Ascending aorta (tissue), 2 donors: ENCODE measurements at regions not wholly inside any gene's neighbourhood (a gene's known extent, or its start where the extent isn't known, plus 50 kb on each side); places are given as distances from the start of the nearest gene placed in this dataset.

Source experiments
- DNase-seq, 2 donors: peaks; one replicate each; pipeline ENCODE4 v3.0.0-alpha.2; 2019; ENCODE audit warnings: low spot score in 2 of 2
- H3K27ac ChIP-seq, 2 donors: fragments of 200-600 bp; sonication (generic); one replicate each; pipeline ENCODE4 v1.5.1; 2016 to 2017; ENCODE audit warnings: mild to moderate bottlenecking in 1 of 2
- H3K27me3 ChIP-seq: fragments of 200-600 bp; sonication (generic); one replicate; pipeline ENCODE4 v1.5.1; 2017
- H3K36me3 ChIP-seq, 2 donors: fragments of 200-600 bp; sonication (generic); one replicate each; pipeline ENCODE4 v1.5.1; 2016
- H3K4me1 ChIP-seq, 2 donors: fragments of 200-600 bp; sonication (generic); one replicate each; pipeline ENCODE4 v1.5.1; 2016 to 2017; ENCODE audit warnings: mild to moderate bottlenecking in 1 of 2
- H3K4me3 ChIP-seq, 2 donors: fragments of 200-600 bp; sonication (generic); one replicate each; pipeline ENCODE4 v1.5.1; 2016 to 2017; ENCODE audit warnings: mild to moderate bottlenecking in 1 of 2
- H3K9me3 ChIP-seq, 2 donors: fragments of 200-600 bp; sonication (generic); one replicate each; pipeline ENCODE4 v1.5.1; 2016
- CTCF ChIP-seq, 3 experiments: fragments of 200-600 bp in 2 of 3; fragments of 450-650 bp in 1 of 3; sonication (generic) in 2 of 3; IDR thresholded peaks; one replicate each; pipeline ENCODE4 v1.5.1; 2016 to 2019; ENCODE audit warnings: antibody characterized with exemption in 3 of 3, mild to moderate bottlenecking in 1 of 3, moderate library complexity in 1 of 3
- intact Hi-C: fragments of 100-400 bp; cut with DNase I; formaldehyde crosslinking; loops from one replicate; pipeline ENCODE4 v1.15.1; 2023

GRCh38 chr5:29769474-29769873 is 1424.0 kb upstream of the CDH6 start:
- Histone ChIP-seq H3K9me3 (no peaks in the 10 kb centered on the region), H3K36me3 (no peaks in the 10 kb centered on the region), H3K4me1 (no peaks in the 10 kb centered on the region), H3K27me3 (no peaks in the 10 kb centered on the region), H3K27ac (no peak overlapping the region), H3K4me3 (no peak overlapping the region)
- no peak for DNase-seq
- intact Hi-C loops, result no loop called here
- no peak for TF ChIP-seq CTCF (IDR thresholded peaks at IDR 0.05)

- no peak for TF ChIP-seq CTCF (IDR thresholded peaks at IDR 0.05)
- intact Hi-C loops, result no loop called here
These were observed 1434.5 kb upstream of the CDH6 start for GRCh38 chr5:29758986-29759421.

GRCh38 chr5:29750453-29750852 is 1443.0 kb upstream of the CDH6 start:
- intact Hi-C loops, result no loop called here
- no peaks in the 10 kb centered on the region for H3K27me3 ChIP-seq
- TF ChIP-seq CTCF (IDR thresholded peaks at IDR 0.05), result no peak
- H3K4me3 ChIP-seq, result no peak overlapping the region
- H3K27ac ChIP-seq, result no peak overlapping the region
- H3K9me3 ChIP-seq, result peaks cover 0 to 6% of the 10 kb centered on the region in 2 donors
- H3K36me3 ChIP-seq, result no peaks in the 10 kb centered on the region
- no peak for DNase-seq
- H3K4me1 ChIP-seq, result no peaks in the 10 kb centered on the region

More at GRCh38 chr5:29758986-29759421, 1434.5 kb upstream of the CDH6 start:
- Histone ChIP-seq H3K4me1 (no peaks in the 10 kb centered on the region), H3K4me3 (no peak overlapping the region), H3K27me3 (no peaks in the 10 kb centered on the region), H3K36me3 (no peaks in the 10 kb centered on the region), H3K27ac (no peak overlapping the region), H3K9me3 (peaks cover 0 to 6% of the 10 kb centered on the region in 2 donors)
- no peak for DNase-seq

GRCh38 chr5:29744618-29745017 is 1448.9 kb upstream of the CDH6 start:
- TF ChIP-seq CTCF (IDR thresholded peaks at IDR 0.05), result no peak
- no peaks in the 10 kb centered on the region for H3K27me3 ChIP-seq
- no peaks in the 10 kb centered on the region for H3K4me1 ChIP-seq
- intact Hi-C loops, result no loop called here
- no peaks in the 10 kb centered on the region for H3K9me3 ChIP-seq
- DNase-seq, result no peak
- no peak overlapping the region for H3K4me3 ChIP-seq
- H3K27ac ChIP-seq, result no peak overlapping the region
- no peaks in the 10 kb centered on the region for H3K36me3 ChIP-seq

GRCh38 chr5:29720954-29721353 is 1472.5 kb upstream of the CDH6 start:
- no peak for TF ChIP-seq CTCF (IDR thresholded peaks at IDR 0.05)
- intact Hi-C loops, result no loop called here
- Histone ChIP-seq H3K9me3 (no peaks in the 10 kb centered on the region), H3K27me3 (no peaks in the 10 kb centered on the region), H3K4me3 (no peak overlapping the region), H3K36me3 (no peaks in the 10 kb centered on the region), H3K4me1 (no peaks in the 10 kb centered on the region), H3K27ac (no peak overlapping the region)
- DNase-seq, result no peak

- Histone ChIP-seq H3K27ac (no peak overlapping the region), H3K9me3 (no peaks in the 10 kb centered on the region), H3K4me1 (no peaks in the 10 kb centered on the region), H3K27me3 (no peaks in the 10 kb centered on the region), H3K4me3 (no peak overlapping the region), H3K36me3 (no peaks in the 10 kb centered on the region)
- no peak for TF ChIP-seq CTCF (IDR thresholded peaks at IDR 0.05)
- DNase-seq, result no peak
- intact Hi-C loops, result no loop called here
These were observed 1474.3 kb upstream of the CDH6 start for GRCh38 chr5:29719171-29719570.
